A549 (cell line): ENCODE measurements at regions not wholly inside any gene's neighbourhood (a gene's known extent, or its start where the extent isn't known, plus 50 kb on each side); places are given as distances from the start of the nearest gene placed in this dataset.

Source experiments
- ATAC-seq, 2 experiments: fragments of 200-7000 bp in 1 of 2; fragments of >200 bp in 1 of 2; cut with Nextera tagmentation in 1 of 2; cut with Tn5 transposase in 1 of 2; 3 replicates each; pipeline versions ENCODE4 v1.8.0 to v1.9.1; 2018 to 2020; ENCODE audit warnings: mild to moderate bottlenecking in 1 of 2, moderate library complexity in 1 of 2
- CTCF ChIA-PET: fragments of 300-600 bp; sonication (Branson Sonifier 250); formaldehyde crosslinking; extraction: SDS; loops from one replicate; lab custom pipeline; 2021; ENCODE audit warnings: antibody characterized with exemption, inconsistent platforms; lab: Yijun Ruan, JAX
- POLR2A ChIA-PET: fragments of 350-600 bp; formaldehyde crosslinking; extraction: SDS; loops from one replicate; lab custom pipeline; 2021; ENCODE audit warnings: antibody characterized with exemption, inconsistent platforms; lab: Yijun Ruan, JAX
- DNase-seq, 2 experiments: peaks; one replicate each; pipeline versions ENCODE4 v3.0.0 to v3.0.0-alpha.2; 2011 to 2016; ENCODE audit warnings: low read depth in 1 of 2, low spot score in 1 of 2
- FAIRE-seq: peaks from 2 replicates; lab custom pipeline; 2011; peaks lifted over from hg19 to GRCh38; lab: Jason Lieb, UNC
- H3K27ac ChIP-seq, 2 experiments: fragments of >200 bp; sonication (Bioruptor Twin); formaldehyde crosslinking; 3 replicates each; pipeline ENCODE4 v1.5.1; 2016 to 2017
- H3K4me1 ChIP-seq: fragments of >200 bp; sonication (Bioruptor Twin); formaldehyde crosslinking; 3 replicates; pipeline ENCODE4 v1.6.1; 2016
- H3K4me2 ChIP-seq: fragments of >200 bp; sonication (Bioruptor Twin); formaldehyde crosslinking; 3 replicates; pipeline ENCODE4 v1.6.1; 2016
- H3K4me3 ChIP-seq: fragments of >200 bp; sonication (Bioruptor Twin); formaldehyde crosslinking; 3 replicates; pipeline ENCODE4 v1.5.1; 2016
- H3K9me3 ChIP-seq: fragments of >200 bp; sonication (Bioruptor Twin); formaldehyde crosslinking; 3 replicates; pipeline ENCODE4 v1.6.1; 2016
- CEBPB ChIP-seq, 2 experiments: fragments of >200 bp in 1 of 2; sonication (Bioruptor Twin) in 1 of 2; formaldehyde crosslinking in 1 of 2; IDR thresholded peaks; 2 replicates each; pipeline ENCODE4 v1.6.1; 2012 to 2016
- EHF ChIP-seq: fragments of 250-450 bp; sonication (Bioruptor Pico); IDR thresholded peaks from 2 replicates; pipeline ENCODE4 v1.5.0; 2020; ENCODE audit warnings: mild to moderate bottlenecking
- EHMT2 ChIP-seq: fragments of 200-600 bp; sonication (generic); IDR thresholded peaks from 2 replicates; pipeline ENCODE4 v1.6.1; 2016; ENCODE audit warnings: antibody characterized with exemption, low read depth, mild to moderate bottlenecking, moderate library complexity
- ELK1 ChIP-seq: fragments of 150-350 bp; IDR thresholded peaks from 2 replicates; pipeline ENCODE4 v1.6.1; 2014; ENCODE audit warnings: low read depth, mild to moderate bottlenecking, low read length
- FOXS1 ChIP-seq: fragments of 250-450 bp; sonication (Bioruptor Pico); IDR thresholded peaks from 2 replicates; pipeline ENCODE4 v1.5.0; 2020; ENCODE audit warnings: mild to moderate bottlenecking, moderate library complexity
- HDAC2 ChIP-seq: fragments of 200-600 bp; sonication (generic); IDR thresholded peaks from 2 replicates; pipeline ENCODE4 v1.6.1; 2016
- HOXB13 ChIP-seq: fragments of 250-450 bp; sonication (Bioruptor Pico); IDR thresholded peaks from 2 replicates; pipeline ENCODE4 v1.5.0; 2020; ENCODE audit warnings: low read depth, mild to moderate bottlenecking, moderate library complexity
- HOXB5 ChIP-seq: fragments of 250-450 bp; sonication (Bioruptor Pico); IDR thresholded peaks from 2 replicates; pipeline ENCODE4 v1.5.0; 2020; ENCODE audit warnings: mild to moderate bottlenecking, moderate library complexity
- JUN ChIP-seq, 2 experiments: fragments of >200 bp; sonication (Bioruptor Twin); formaldehyde crosslinking; IDR thresholded peaks; 2 replicates in 1 of 2; 3 replicates in 1 of 2; pipeline ENCODE4 v1.6.1; 2016 to 2017
- JUNB ChIP-seq: fragments of >200 bp; sonication (Bioruptor Twin); formaldehyde crosslinking; IDR thresholded peaks from 2 replicates; pipeline ENCODE4 v1.6.1; 2016
- KDM1A ChIP-seq: fragments of 200-600 bp; sonication (generic); IDR thresholded peaks from 2 replicates; pipeline ENCODE4 v1.6.1; 2016; ENCODE audit warnings: low read depth, mild to moderate bottlenecking
- KDM5A ChIP-seq: fragments of 200-600 bp; sonication (generic); IDR thresholded peaks from 2 replicates; pipeline ENCODE4 v1.6.1; 2016; ENCODE audit warnings: antibody characterized with exemption, mild to moderate bottlenecking
- MAX ChIP-seq: IDR thresholded peaks from 2 replicates; pipeline ENCODE4 v1.6.1; 2012
- NFE2L2 ChIP-seq: fragments of 150-350 bp; conservative IDR thresholded peaks from 2 replicates; pipeline ENCODE4 v1.6.1; 2014; ENCODE audit warnings: low read length
- PBX3 ChIP-seq: IDR thresholded peaks from 2 replicates; pipeline ENCODE4 v1.6.1; 2012
- POLR2A ChIP-seq: IDR thresholded peaks from 2 replicates; pipeline ENCODE4 v1.6.1; 2012; ENCODE audit warnings: mild to moderate bottlenecking, low read length
- POLR2AphosphoS2 ChIP-seq: conservative IDR thresholded peaks from 2 replicates; pipeline ENCODE4 v1.6.1; 2012; ENCODE audit warnings: low read length, improper control_type of control experiment, inconsistent platforms
- REST ChIP-seq: fragments of 200-600 bp; sonication (generic); IDR thresholded peaks from 2 replicates; pipeline ENCODE4 v1.6.1; 2016; ENCODE audit warnings: antibody characterized with exemption, mild to moderate bottlenecking, moderate library complexity
- RFX5 ChIP-seq: fragments of 450-650 bp; IDR thresholded peaks from 2 replicates; pipeline ENCODE4 v1.7.1; 2014; ENCODE audit warnings: antibody characterized with exemption, mild to moderate bottlenecking, moderate library complexity
- RNF2 ChIP-seq: fragments of 200-600 bp; sonication (generic); IDR thresholded peaks from 2 replicates; pipeline ENCODE4 v1.6.1; 2016; ENCODE audit warnings: low read depth, mild to moderate bottlenecking, antibody characterized with exemption, moderate library complexity, borderline replicate concordance
- SMC3 ChIP-seq: fragments of >200 bp; sonication (Bioruptor Twin); formaldehyde crosslinking; IDR thresholded peaks from 3 replicates; pipeline ENCODE4 v1.6.1; 2018; ENCODE audit warnings: inconsistent platforms
- SREBF2 ChIP-seq: fragments of 450-650 bp; IDR thresholded peaks from 2 replicates; pipeline ENCODE4 v1.6.1; 2014; ENCODE audit warnings: mild to moderate bottlenecking, moderate library complexity
- TP53 ChIP-seq: fragments of 250-450 bp; sonication (Bioruptor Pico); IDR thresholded peaks from 2 replicates; pipeline ENCODE4 v1.5.0; 2021; ENCODE audit warnings: mild to moderate bottlenecking, moderate library complexity
- USF2 ChIP-seq: fragments of 450-650 bp; IDR thresholded peaks from 2 replicates; pipeline ENCODE4 v1.6.1; 2014; ENCODE audit warnings: antibody characterized with exemption
- ZNF302 ChIP-seq: fragments of 250-450 bp; sonication (Bioruptor Pico); IDR thresholded peaks from 2 replicates; pipeline ENCODE4 v1.9.0; 2021; ENCODE audit warnings: inconsistent platforms, mild to moderate bottlenecking, moderate library complexity
- ZSCAN20 ChIP-seq: fragments of 250-450 bp; sonication (Bioruptor Pico); IDR thresholded peaks from 2 replicates; pipeline ENCODE4 v1.8.0; 2022; ENCODE audit warnings: mild to moderate bottlenecking, moderate library complexity
- WGBS: methylation state at CpG from one replicate; pipeline ENCODE4 v1.1.6; 2017; ENCODE audit errors: missing lambda C conversion rate; 5-methylcytosine and 5-hydroxymethylcytosine counted together

GRCh38 chr2:216555274-216555673 lies 56.6 kb downstream of the RPL37A start:
- FAIRE-seq (no peak), DNase-seq (no peak), ATAC-seq (no peak)
- Histone ChIP-seq H3K4me2 (no peak overlapping the region), H3K9me3 (no peaks in the 10 kb centered on the region), H3K4me3 (no peak overlapping the region), H3K27ac (no peak overlapping the region), H3K4me1 (peaks cover 3% of the 10 kb centered on the region; the same call in 1 of the 3 replicates)
- ChIA-PET CTCF (interaction anchor here (0.6 to 1.1 kb wide), 2 partner anchors 24 to 112 kb away, joined by 3 to 4 read pairs; no protein-coding TSS in a partner anchor), POLR2A (no interaction called here)
- 49% methylated on average over 6 of the region's 6 CpGs for WGBS
- no peak for TF ChIP-seq POLR2AphosphoS2
- TF ChIP-seq ZSCAN20: no peak
- TF ChIP-seq SMC3: no peak
- TF ChIP-seq SREBF2: no peak
- TF ChIP-seq ZNF302 (CRISPR knock-in tag): no peak
- TF ChIP-seq POLR2A: no peak
- no peak for TF ChIP-seq PBX3
- no peak for TF ChIP-seq KDM1A

GRCh38 chr2:216556202-216556601 lies 57.6 kb downstream of the RPL37A start:
- TF ChIP-seq HOXB13 (CRISPR knock-in tag) (no peak), MAX (no peak)
- peaks cover 3% of the 10 kb centered on the region; the same call in 1 of the 3 replicates for H3K4me1 ChIP-seq
- no peaks in the 10 kb centered on the region for H3K9me3 ChIP-seq
- CTCF ChIA-PET: interaction anchor here (1.1 kb wide), 1 partner anchor 111 kb away, joined by 4 read pairs; no protein-coding TSS in a partner anchor
- H3K4me3 ChIP-seq: no peak overlapping the region
- H3K4me2 ChIP-seq: no peak overlapping the region
- WGBS: 64% methylated on average over 2 of the region's 2 CpGs
- no peak for FAIRE-seq
- DNase-seq: no peak
- POLR2A ChIA-PET: no interaction called here
- ATAC-seq: no peak
- no peak overlapping the region for H3K27ac ChIP-seq

- H3K27ac ChIP-seq: no peak overlapping the region
- ATAC-seq: no peak
- H3K4me3 ChIP-seq: no peak overlapping the region
- no peak for FAIRE-seq
- no peak for TF ChIP-seq EHF
- no peak for TF ChIP-seq USF2
- no peak for TF ChIP-seq HOXB5
- no peak for TF ChIP-seq RFX5
- no peak for TF ChIP-seq HDAC2
- TF ChIP-seq TP53 (CRISPR knock-in tag): no peak
- TF ChIP-seq JUN (IDR thresholded peaks at IDR 0.05): no peak
- no peak for TF ChIP-seq NFE2L2
- no peak for TF ChIP-seq FOXS1 (CRISPR knock-in tag)
- no peak for TF ChIP-seq RNF2
- TF ChIP-seq ELK1: no peak
- no peak for TF ChIP-seq JUNB
- no peak for TF ChIP-seq POLR2AphosphoS2
- no peak for TF ChIP-seq KDM5A
- no peak for TF ChIP-seq CEBPB (IDR thresholded peaks at IDR 0.05)
- no peak for TF ChIP-seq REST
- no peak for TF ChIP-seq EHMT2
- TF ChIP-seq ZNF302 (CRISPR knock-in tag): no peak
- ChIA-PET CTCF (interaction anchor here (0.9 kb wide), 1 partner anchor 54 kb away, joined by 3 read pairs; no protein-coding TSS in a partner anchor), POLR2A (no interaction called here)
- no peaks in the 10 kb centered on the region for H3K4me1 ChIP-seq
- no peaks in the 10 kb centered on the region for H3K9me3 ChIP-seq
- WGBS: 79% methylated on average over 7 of the region's 7 CpGs
- DNase-seq: no peak
- no peak overlapping the region for H3K4me2 ChIP-seq
Observed at GRCh38 chr2:216557413-216557812, 58.8 kb downstream of the RPL37A start.
